Gastroesophageal sphincter (tissue), 4 donors: ENCODE measurements at regions not wholly inside any gene's neighbourhood (a gene's known extent, or its start where the extent isn't known, plus 50 kb on each side); places are given as distances from the start of the nearest gene placed in this dataset.

Experiments used
- ATAC-seq: fragments of 150-250 bp; one replicate; pipeline ENCODE4 v1.9.1; 2016; ENCODE audit warnings: mild to moderate bottlenecking, moderate library complexity
- H3K27ac ChIP-seq, 4 donors: fragments of 200-600 bp; sonication (generic) in 3 of 4; 1 replicate in 3 of 4; 2 replicates in 1 of 4; pipeline ENCODE4 v1.5.1; 2016 to 2019
- H3K27me3 ChIP-seq: fragments of 200-600 bp; sonication (generic); one replicate; pipeline ENCODE4 v1.5.1; 2019
- H3K36me3 ChIP-seq, 2 donors: fragments of 200-600 bp; sonication (generic); one replicate each; pipeline ENCODE4 v1.5.1; 2019; ENCODE audit warnings: control low read depth in 1 of 2
- H3K4me1 ChIP-seq, 3 donors: fragments of 200-600 bp; sonication (generic); 1 replicate in 2 of 3; 2 replicates in 1 of 3; pipeline ENCODE4 v1.5.1; 2016 to 2019; ENCODE audit warnings: control low read depth in 2 of 3
- H3K4me3 ChIP-seq, 2 donors: fragments of 200-600 bp; sonication (generic); one replicate each; pipeline ENCODE4 v1.5.1; 2019; ENCODE audit warnings: mild to moderate bottlenecking in 1 of 2, moderate library complexity in 1 of 2
- H3K9me3 ChIP-seq, 3 donors: fragments of 200-600 bp; sonication (generic); one replicate each; pipeline ENCODE4 v1.5.1; 2017 to 2019; ENCODE audit warnings: control low read depth in 2 of 3
- EP300 ChIP-seq: sonication (generic); formaldehyde crosslinking; IDR thresholded peaks from one replicate; pipeline ENCODE4 v1.6.1; 2017; ENCODE audit warnings: antibody characterized with exemption, mild to moderate bottlenecking
- POLR2A ChIP-seq, 2 donors: fragments of 450-650 bp; IDR thresholded peaks; one replicate each; pipeline ENCODE4 v1.6.1; 2017; ENCODE audit warnings: antibody characterized with exemption in 2 of 2, mild to moderate bottlenecking in 2 of 2, moderate library complexity in 1 of 2
- POLR2AphosphoS5 ChIP-seq: sonication (generic); formaldehyde crosslinking; IDR thresholded peaks from one replicate; pipeline ENCODE4 v1.6.1; 2017; ENCODE audit warnings: antibody characterized with exemption
- WGBS, 2 donors: methylation state at CpG; one replicate each; pipeline ENCODE4 v1.1.5; 2018; ENCODE audit warnings: low coverage in 1 of 2; 5-methylcytosine and 5-hydroxymethylcytosine counted together
- TF ChIP-seq, protein P1 (sequence below), 4 experiments: fragments of 200-600 bp in 2 of 4; fragments of 450-650 bp in 2 of 4; sonication (generic) in 1 of 4; IDR thresholded peaks; one replicate each; pipeline ENCODE4 v1.5.1; 2017 to 2019; ENCODE audit warnings: antibody characterized with exemption in 4 of 4, mild to moderate bottlenecking in 2 of 4, moderate library complexity in 2 of 4

DNA sequence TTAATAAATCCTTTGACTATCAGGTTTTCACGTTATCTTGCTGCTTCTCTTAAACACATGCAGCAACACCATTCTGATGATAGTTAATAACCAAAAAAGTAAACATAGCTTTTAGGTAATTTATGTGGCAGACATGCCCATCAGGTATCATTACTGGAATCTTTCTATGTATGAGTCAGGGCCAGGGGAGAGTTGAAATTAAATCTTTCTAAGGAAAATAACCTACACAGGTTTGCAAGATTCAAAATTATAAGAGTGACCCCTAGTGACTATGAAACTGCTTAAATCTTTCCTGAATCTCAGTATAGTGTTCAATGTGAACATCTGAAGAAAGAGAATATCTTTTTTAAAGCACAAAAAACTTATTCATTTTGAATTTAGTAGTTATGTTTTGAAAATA, 666.6 kb downstream of the CDH11 start:
- H3K27ac ChIP-seq: no peak overlapping the region
- no peaks in the 10 kb centered on the region for H3K36me3 ChIP-seq
- H3K4me3 ChIP-seq: no peak overlapping the region
- TF ChIP-seq EP300 (no peak), POLR2AphosphoS5 (no peak), POLR2A (IDR thresholded peaks at IDR 0.05) (no peak)
- TF ChIP-seq, protein P1, sequence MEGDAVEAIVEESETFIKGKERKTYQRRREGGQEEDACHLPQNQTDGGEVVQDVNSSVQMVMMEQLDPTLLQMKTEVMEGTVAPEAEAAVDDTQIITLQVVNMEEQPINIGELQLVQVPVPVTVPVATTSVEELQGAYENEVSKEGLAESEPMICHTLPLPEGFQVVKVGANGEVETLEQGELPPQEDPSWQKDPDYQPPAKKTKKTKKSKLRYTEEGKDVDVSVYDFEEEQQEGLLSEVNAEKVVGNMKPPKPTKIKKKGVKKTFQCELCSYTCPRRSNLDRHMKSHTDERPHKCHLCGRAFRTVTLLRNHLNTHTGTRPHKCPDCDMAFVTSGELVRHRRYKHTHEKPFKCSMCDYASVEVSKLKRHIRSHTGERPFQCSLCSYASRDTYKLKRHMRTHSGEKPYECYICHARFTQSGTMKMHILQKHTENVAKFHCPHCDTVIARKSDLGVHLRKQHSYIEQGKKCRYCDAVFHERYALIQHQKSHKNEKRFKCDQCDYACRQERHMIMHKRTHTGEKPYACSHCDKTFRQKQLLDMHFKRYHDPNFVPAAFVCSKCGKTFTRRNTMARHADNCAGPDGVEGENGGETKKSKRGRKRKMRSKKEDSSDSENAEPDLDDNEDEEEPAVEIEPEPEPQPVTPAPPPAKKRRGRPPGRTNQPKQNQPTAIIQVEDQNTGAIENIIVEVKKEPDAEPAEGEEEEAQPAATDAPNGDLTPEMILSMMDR (IDR thresholded peaks at IDR 0.05): no peak
- no peaks in the 10 kb centered on the region for H3K9me3 ChIP-seq
- 70 to 73% methylated on average over 1 of the region's 1 CpG for WGBS, 2 donors
- no peak for ATAC-seq
- H3K27me3 ChIP-seq: no peaks in the 10 kb centered on the region
- H3K4me1 ChIP-seq: no peaks in the 10 kb centered on the region

DNA sequence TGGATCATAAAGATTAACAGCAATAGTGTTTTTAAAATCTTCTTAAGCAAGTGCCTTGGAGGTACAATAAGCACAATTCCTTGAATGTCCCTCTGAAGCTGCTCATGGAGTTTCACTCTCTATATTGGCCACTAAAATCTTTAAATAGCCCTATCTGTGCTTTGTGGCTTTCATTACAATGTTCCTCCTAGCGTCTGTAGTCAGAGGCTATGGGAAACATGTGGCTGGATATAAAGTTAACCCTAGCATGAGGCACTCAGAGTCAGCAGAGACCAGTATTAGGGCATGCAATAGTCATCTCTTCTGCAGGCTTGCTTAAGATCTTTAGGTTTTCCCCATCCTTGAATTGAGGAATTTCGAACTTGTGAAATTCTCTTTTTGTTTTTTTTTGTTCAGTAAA, 668.2 kb downstream of the CDH11 start:
- no peak for TF ChIP-seq POLR2AphosphoS5
- TF ChIP-seq, protein P1 (IDR thresholded peaks at IDR 0.05): no peak
- TF ChIP-seq POLR2A (IDR thresholded peaks at IDR 0.05): no peak
- no peak for TF ChIP-seq EP300
- Histone ChIP-seq H3K27ac (no peak overlapping the region), H3K4me3 (no peak overlapping the region), H3K4me1 (no peaks in the 10 kb centered on the region), H3K27me3 (no peaks in the 10 kb centered on the region), H3K9me3 (no peaks in the 10 kb centered on the region), H3K36me3 (no peaks in the 10 kb centered on the region)
- WGBS, 2 donors: 78 to 86% methylated on average over 2 of the region's 2 CpGs
- ATAC-seq: no peak

DNA sequence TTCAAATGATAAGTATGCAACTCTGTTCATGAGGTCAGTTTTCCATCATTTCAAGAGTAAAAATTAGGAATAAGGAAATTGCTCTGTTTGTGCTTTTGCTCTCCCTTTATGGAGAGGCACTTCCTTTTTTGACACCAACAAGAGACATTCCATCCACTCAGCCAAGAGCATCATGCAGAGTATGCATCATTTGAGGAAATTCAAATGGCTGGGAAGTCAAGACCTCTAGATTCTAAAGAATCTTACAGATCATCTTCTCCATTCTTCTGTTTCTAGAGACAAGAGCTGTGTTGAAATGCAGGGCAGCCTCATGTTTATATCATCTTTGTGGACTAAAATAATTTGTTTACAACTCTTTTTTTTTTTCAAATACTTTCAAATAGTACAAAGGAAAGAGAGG, 669.4 kb downstream of the CDH11 start:
- no peak overlapping the region for H3K27ac ChIP-seq
- H3K9me3 ChIP-seq: no peaks in the 10 kb centered on the region
- no peaks in the 10 kb centered on the region for H3K36me3 ChIP-seq
- no peak overlapping the region for H3K4me3 ChIP-seq
- TF ChIP-seq POLR2A (IDR thresholded peaks at IDR 0.05) (no peak), POLR2AphosphoS5 (no peak), EP300 (no peak)
- TF ChIP-seq, protein P1 (IDR thresholded peaks at IDR 0.05): no peak
- no peaks in the 10 kb centered on the region for H3K4me1 ChIP-seq
- H3K27me3 ChIP-seq: no peaks in the 10 kb centered on the region
- no peak for ATAC-seq

DNA sequence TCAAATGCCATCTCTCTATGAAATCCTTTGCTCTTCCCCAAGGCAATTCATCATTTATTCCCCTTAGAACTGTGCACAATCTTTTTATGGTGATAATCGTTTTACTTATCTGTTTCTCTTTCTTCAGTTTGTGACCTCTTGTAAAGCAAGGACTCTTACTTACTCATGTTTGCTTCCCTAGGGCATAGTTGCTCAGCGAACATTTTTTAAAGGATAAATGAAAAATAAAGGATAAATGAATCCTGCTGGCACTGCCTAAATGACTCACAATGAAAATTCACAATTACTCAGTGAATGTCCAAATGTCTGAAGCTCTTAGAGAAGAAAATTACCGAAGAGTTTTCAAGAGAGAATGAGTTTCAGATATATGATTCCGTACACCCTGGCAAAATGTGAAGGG, 671.7 kb downstream of the CDH11 start:
- no peaks in the 10 kb centered on the region for H3K27me3 ChIP-seq
- TF ChIP-seq EP300: no peak
- TF ChIP-seq, protein P1 (IDR thresholded peaks at IDR 0.05): no peak
- TF ChIP-seq POLR2A (IDR thresholded peaks at IDR 0.05): no peak
- TF ChIP-seq POLR2AphosphoS5: no peak
- H3K4me3 ChIP-seq: no peak overlapping the region
- H3K9me3 ChIP-seq: no peaks in the 10 kb centered on the region
- no peak for ATAC-seq
- H3K27ac ChIP-seq: no peak overlapping the region
- 75 to 93% methylated on average over 4 of the region's 4 CpGs for WGBS, 2 donors
- H3K4me1 ChIP-seq: no peaks in the 10 kb centered on the region
- no peaks in the 10 kb centered on the region for H3K36me3 ChIP-seq

DNA sequence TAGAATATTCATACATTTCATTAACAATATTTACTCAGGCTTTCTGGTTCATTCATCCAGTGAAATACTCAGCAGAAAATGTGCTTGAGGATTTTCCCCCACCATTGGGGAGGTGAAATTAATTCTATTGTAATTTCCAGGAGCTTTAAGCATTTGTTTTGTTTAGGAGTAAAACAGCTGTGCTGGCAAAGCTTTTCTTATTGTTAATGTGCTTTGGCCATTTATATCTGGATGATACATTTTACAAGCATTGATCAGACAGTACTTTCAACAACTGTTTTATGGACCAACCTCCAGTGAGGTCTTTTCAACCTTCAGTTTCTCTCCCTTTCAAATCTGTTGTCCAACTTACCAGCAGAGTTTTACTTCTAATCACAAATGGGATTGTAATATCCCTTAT, 672.4 kb downstream of the CDH11 start:
- Histone ChIP-seq H3K4me3 (no peak overlapping the region), H3K36me3 (no peaks in the 10 kb centered on the region), H3K27ac (no peak overlapping the region), H3K27me3 (no peaks in the 10 kb centered on the region), H3K4me1 (no peaks in the 10 kb centered on the region), H3K9me3 (no peaks in the 10 kb centered on the region)
- no peak for ATAC-seq
- TF ChIP-seq POLR2AphosphoS5: no peak
- TF ChIP-seq, protein P1 (IDR thresholded peaks at IDR 0.05): no peak
- no peak for TF ChIP-seq EP300
- TF ChIP-seq POLR2A (IDR thresholded peaks at IDR 0.05): no peak
